Activated CD8-positive, alpha-beta T cell treated with anti-CD3 and anti-CD28 coated beads, Interleukin-2, amount 10 ng/mL, durations not matched to agents 7 days and 5 days (primary cell): ENCODE measurements at regions not wholly inside any gene's neighbourhood (a gene's known extent, or its start where the extent isn't known, plus 50 kb on each side); places are given as distances from the start of the nearest gene placed in this dataset.
"Not testable (repeated sequence)": the region's sequence is repeated elsewhere in the genome, so short reads cannot be mapped to it uniquely, and the experiment has no call there.

Experiments
- ATAC-seq: fragments of 150-1000 bp; cut with Tn5 transposase; one replicate; pipeline ENCODE4 v1.10.0; 2021; ENCODE audit warnings: moderate library complexity
- CTCF ChIA-PET: fragments of 350-600 bp; sonication (Branson Sonifier 250); formaldehyde crosslinking; loops from one replicate; lab custom pipeline; 2021; ENCODE audit warnings: antibody characterized with exemption; lab: Charles Lee
- POLR2A ChIA-PET: fragments of 350-600 bp; sonication (Branson Sonifier 250); formaldehyde crosslinking; loops from one replicate; lab custom pipeline; 2021; ENCODE audit warnings: antibody characterized with exemption; lab: Charles Lee
- DNase-seq: peaks from one replicate; pipeline ENCODE4 v3.0.0-alpha.2; 2020
- H3K27ac Mint-ChIP-seq: one replicate; pipeline ENCODE4 v1.8.0; 2021; ENCODE audit warnings: mild to moderate bottlenecking, mixed read lengths
- H3K27me3 Mint-ChIP-seq: one replicate; pipeline ENCODE4 v1.8.0; 2021; ENCODE audit warnings: low read depth, mixed read lengths
- H3K36me3 Mint-ChIP-seq: one replicate; pipeline ENCODE4 v1.8.0; 2021; ENCODE audit warnings: low read depth, mixed read lengths
- H3K4me1 Mint-ChIP-seq: one replicate; pipeline ENCODE4 v1.8.0; 2021; ENCODE audit warnings: low read depth, mixed read lengths
- H3K4me3 Mint-ChIP-seq: one replicate; pipeline ENCODE4 v1.8.0; 2021; ENCODE audit warnings: mild to moderate bottlenecking, mixed read lengths
- H3K9me3 Mint-ChIP-seq: one replicate; pipeline ENCODE4 v1.8.0; 2022; ENCODE audit warnings: mixed read lengths; ENCODE audit not compliant: insufficient read depth

DNA sequence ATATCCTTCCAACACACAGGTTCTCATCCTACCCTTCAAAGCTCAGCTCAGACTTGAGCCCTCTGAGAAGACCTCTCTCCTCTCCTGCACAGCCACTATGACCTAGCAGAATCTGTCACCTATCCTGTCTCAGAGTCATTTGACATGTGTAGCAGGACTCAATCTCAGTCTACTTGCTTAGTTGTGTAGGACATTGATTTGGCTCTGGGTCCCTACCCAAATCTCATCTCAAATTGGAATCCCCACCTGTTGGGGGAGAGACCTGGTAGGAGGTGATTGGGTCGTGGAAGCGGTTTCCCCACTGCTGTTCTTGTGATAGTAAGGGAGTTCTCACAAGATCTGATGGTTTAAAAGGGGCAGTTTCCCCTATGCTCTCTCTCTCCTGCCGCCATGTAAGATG lies 297.9 kb downstream of the CD83 start:
- no peak overlapping the region for H3K27ac Mint-ChIP-seq
- peaks cover 3% of the 10 kb centered on the region for H3K27me3 Mint-ChIP-seq
- POLR2A ChIA-PET: no interaction called here
- no peak overlapping the region for H3K4me3 Mint-ChIP-seq
- H3K9me3 Mint-ChIP-seq: peaks cover 4% of the 10 kb centered on the region
- ATAC-seq (no peak), DNase-seq (no peak)
- H3K36me3 Mint-ChIP-seq: no peaks in the 10 kb centered on the region
- H3K4me1 Mint-ChIP-seq: no peaks in the 10 kb centered on the region
- CTCF ChIA-PET: no interaction called here

DNA sequence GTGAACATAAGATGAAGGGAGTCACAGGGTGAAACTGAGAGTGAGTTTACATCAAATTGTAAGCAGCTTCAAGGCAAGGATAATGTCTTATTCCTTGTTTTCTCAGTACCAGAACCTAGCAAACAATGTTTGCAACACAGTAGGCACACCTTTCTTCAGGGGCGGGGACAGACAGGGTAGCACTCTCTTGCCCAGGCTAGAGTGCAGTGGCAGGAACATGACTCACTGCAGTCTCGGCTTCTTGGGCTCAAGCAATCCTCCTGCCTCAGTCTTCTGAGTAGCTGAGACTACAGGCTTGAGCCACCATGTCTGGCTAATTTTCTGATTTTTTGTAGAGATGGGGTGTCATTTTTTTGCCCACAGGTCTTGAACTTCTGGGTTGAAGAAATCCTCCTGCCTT lies 299.8 kb downstream of the CD83 start:
- no peak for DNase-seq
- H3K9me3 Mint-ChIP-seq: no peaks in the 10 kb centered on the region
- CTCF ChIA-PET: no interaction called here
- no peak overlapping the region for H3K27ac Mint-ChIP-seq
- no peaks in the 10 kb centered on the region for H3K4me1 Mint-ChIP-seq
- ATAC-seq: no peak
- POLR2A ChIA-PET: no interaction called here
- H3K4me3 Mint-ChIP-seq: no peak overlapping the region
- peaks cover 1% of the 10 kb centered on the region for H3K27me3 Mint-ChIP-seq
- H3K36me3 Mint-ChIP-seq: no peaks in the 10 kb centered on the region

DNA sequence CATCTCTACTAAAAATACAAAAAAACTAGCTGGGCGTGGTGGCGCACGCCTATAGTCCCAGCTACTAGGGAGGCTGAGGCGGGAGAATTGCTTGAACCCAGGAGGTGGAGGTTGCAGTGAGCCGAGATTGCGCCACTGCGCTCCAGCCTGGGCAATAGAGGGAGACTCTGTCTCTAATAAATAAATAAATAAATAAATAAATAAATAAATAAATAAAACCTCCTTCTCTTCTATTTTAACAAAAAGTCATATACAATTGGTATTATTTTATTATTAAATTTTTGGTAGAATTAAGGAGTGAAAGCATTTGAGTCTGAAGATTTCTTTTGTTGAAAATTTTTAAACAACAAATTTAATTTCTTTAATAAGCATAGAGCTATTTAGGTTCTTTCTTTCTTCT lies 301.7 kb downstream of the CD83 start:
- H3K27ac Mint-ChIP-seq, POLR2A ChIA-PET, DNase-seq, H3K36me3 Mint-ChIP-seq, H3K9me3 Mint-ChIP-seq, H3K4me1 Mint-ChIP-seq, CTCF ChIA-PET, H3K4me3 Mint-ChIP-seq, H3K27me3 Mint-ChIP-seq, ATAC-seq: not testable (repeated sequence)

GRCh38 chr6:14422061-14422460 lies 304.5 kb downstream of the CD83 start:
- no peak overlapping the region for H3K4me3 Mint-ChIP-seq
- ChIA-PET CTCF (no interaction called here), POLR2A (no interaction called here)
- H3K9me3 Mint-ChIP-seq: no peaks in the 10 kb centered on the region
- H3K27me3 Mint-ChIP-seq: no peaks in the 10 kb centered on the region
- no peak for DNase-seq
- ATAC-seq: no peak
- no peak overlapping the region for H3K27ac Mint-ChIP-seq
- H3K36me3 Mint-ChIP-seq: no peaks in the 10 kb centered on the region
- no peaks in the 10 kb centered on the region for H3K4me1 Mint-ChIP-seq

DNA sequence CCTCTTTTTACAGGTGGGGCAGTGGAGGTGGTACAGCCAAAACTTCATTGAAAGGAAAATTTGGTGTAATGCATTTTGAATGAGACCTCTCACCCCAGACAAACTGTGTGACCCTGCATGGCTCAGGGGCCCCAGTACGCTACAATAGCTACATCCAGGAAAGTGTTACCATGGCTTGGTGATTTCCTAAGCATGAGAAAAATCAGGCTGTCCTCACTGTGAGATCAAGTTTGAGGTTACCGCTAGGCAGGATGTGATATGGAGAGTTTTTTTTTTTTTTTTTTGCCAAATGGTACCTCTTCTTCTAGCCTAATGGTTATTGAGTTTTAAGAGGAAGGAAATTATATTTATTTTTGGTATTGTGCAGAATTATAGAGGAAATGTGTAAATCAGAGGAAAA lies 305.3 kb downstream of the CD83 start:
- CTCF ChIA-PET: no interaction called here
- no peak for ATAC-seq
- DNase-seq: no peak
- H3K27me3 Mint-ChIP-seq: no peaks in the 10 kb centered on the region
- H3K36me3 Mint-ChIP-seq: no peaks in the 10 kb centered on the region
- POLR2A ChIA-PET: interaction anchor here (0.7 kb wide), 1 partner anchor 301 kb away, joined by 4 read pairs; no protein-coding TSS in a partner anchor
- H3K4me3 Mint-ChIP-seq: no peak overlapping the region
- no peaks in the 10 kb centered on the region for H3K9me3 Mint-ChIP-seq
- no peak overlapping the region for H3K27ac Mint-ChIP-seq
- H3K4me1 Mint-ChIP-seq: no peaks in the 10 kb centered on the region

DNA sequence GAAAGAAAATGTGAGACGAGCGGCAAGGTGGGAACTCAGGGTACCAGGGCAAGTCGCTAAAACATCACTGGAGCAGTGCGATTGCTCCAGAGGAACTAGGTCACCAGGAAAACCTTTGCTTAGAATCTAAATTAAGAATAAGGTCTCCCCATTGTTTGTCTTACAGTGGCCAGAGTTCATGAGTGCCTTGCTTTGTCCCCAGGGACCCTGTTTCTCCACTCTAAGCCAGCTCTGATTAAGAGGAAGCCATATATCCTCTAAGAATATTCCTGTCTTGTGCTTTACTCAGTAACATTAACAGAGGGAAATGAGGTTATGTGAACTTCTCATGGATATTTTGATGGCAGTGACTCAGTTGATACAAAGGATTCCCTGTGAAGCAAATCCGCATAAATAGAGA lies 305.8 kb downstream of the CD83 start:
- ATAC-seq (no peak), DNase-seq (no peak)
- POLR2A ChIA-PET: no interaction called here
- no peaks in the 10 kb centered on the region for H3K4me1 Mint-ChIP-seq
- CTCF ChIA-PET: no interaction called here
- H3K27me3 Mint-ChIP-seq: no peaks in the 10 kb centered on the region
- H3K9me3 Mint-ChIP-seq: no peaks in the 10 kb centered on the region
- no peak overlapping the region for H3K4me3 Mint-ChIP-seq
- H3K27ac Mint-ChIP-seq: no peak overlapping the region
- no peaks in the 10 kb centered on the region for H3K36me3 Mint-ChIP-seq

GRCh38 chr6:14423955-14424354 lies 306.4 kb downstream of the CD83 start:
- Mint-ChIP-seq H3K27me3 (peaks cover 1% of the 10 kb centered on the region), H3K4me3 (no peak overlapping the region), H3K9me3 (no peaks in the 10 kb centered on the region), H3K27ac (no peak overlapping the region), H3K36me3 (no peaks in the 10 kb centered on the region), H3K4me1 (no peaks in the 10 kb centered on the region)
- DNase-seq (no peak), ATAC-seq (no peak)
- CTCF ChIA-PET: no interaction called here
- POLR2A ChIA-PET: no interaction called here

- POLR2A ChIA-PET: no interaction called here
- DNase-seq: no peak
- ATAC-seq: no peak
- Mint-ChIP-seq H3K27ac (no peak overlapping the region), H3K9me3 (no peaks in the 10 kb centered on the region), H3K4me1 (no peaks in the 10 kb centered on the region), H3K4me3 (no peak overlapping the region), H3K27me3 (peaks cover 3% of the 10 kb centered on the region), H3K36me3 (no peaks in the 10 kb centered on the region)
- CTCF ChIA-PET: no interaction called here
These were observed 308.2 kb downstream of the CD83 start for GRCh38 chr6:14425805-14426204.

- no peak overlapping the region for H3K27ac Mint-ChIP-seq
- no peak for ATAC-seq
These were observed 308.7 kb downstream of the CD83 start for GRCh38 chr6:14426281-14426680.

GRCh38 chr6:14428269-14428668 lies 310.7 kb downstream of the CD83 start:
- Mint-ChIP-seq H3K9me3 (no peaks in the 10 kb centered on the region), H3K4me3 (no peak overlapping the region), H3K27ac (no peak overlapping the region), H3K36me3 (no peaks in the 10 kb centered on the region), H3K4me1 (no peaks in the 10 kb centered on the region), H3K27me3 (peaks cover 5% of the 10 kb centered on the region)
- ChIA-PET CTCF (no interaction called here), POLR2A (no interaction called here)
- DNase-seq (no peak), ATAC-seq (no peak)

More at GRCh38 chr6:14426281-14426680, 308.7 kb downstream of the CD83 start:
- no peak for DNase-seq
- CTCF ChIA-PET: no interaction called here
- Mint-ChIP-seq H3K36me3 (no peaks in the 10 kb centered on the region), H3K4me3 (no peak overlapping the region), H3K27me3 (peaks cover 3% of the 10 kb centered on the region), H3K9me3 (no peaks in the 10 kb centered on the region), H3K4me1 (no peaks in the 10 kb centered on the region)
- POLR2A ChIA-PET: no interaction called here

GRCh38 chr6:14429396-14429795 lies 311.8 kb downstream of the CD83 start:
- Mint-ChIP-seq H3K9me3 (no peaks in the 10 kb centered on the region), H3K4me1 (no peaks in the 10 kb centered on the region), H3K27me3 (peaks cover 5% of the 10 kb centered on the region), H3K36me3 (no peaks in the 10 kb centered on the region), H3K27ac (no peak overlapping the region), H3K4me3 (no peak overlapping the region)
- ATAC-seq (no peak), DNase-seq (no peak)
- ChIA-PET CTCF (no interaction called here), POLR2A (interaction anchor here (0.7 kb wide), 1 partner anchor 282 kb away, joined by 3 read pairs; no protein-coding TSS in a partner anchor)

- ATAC-seq (no peak), DNase-seq (no peak)
- Mint-ChIP-seq H3K4me3 (no peak overlapping the region), H3K9me3 (no peaks in the 10 kb centered on the region), H3K36me3 (no peaks in the 10 kb centered on the region), H3K4me1 (no peaks in the 10 kb centered on the region), H3K27ac (no peak overlapping the region), H3K27me3 (peaks cover 5% of the 10 kb centered on the region)
- POLR2A ChIA-PET: no interaction called here
- CTCF ChIA-PET: interaction anchor here (0.8 kb wide), 1 partner anchor 213 kb away, joined by 4 read pairs; no protein-coding TSS in a partner anchor
These were observed 312.6 kb downstream of the CD83 start for GRCh38 chr6:14430218-14430617.
